A549 (cell line): ENCODE measurements at regions not wholly inside any gene's neighbourhood (a gene's known extent, or its start where the extent isn't known, plus 50 kb on each side); places are given as distances from the start of the nearest gene placed in this dataset.
A peak's percentile ranks its signal among the peaks of the same experiment; 100 is the strongest.

Experiments used
- ATAC-seq, 2 experiments: fragments of 200-7000 bp in 1 of 2; fragments of >200 bp in 1 of 2; cut with Nextera tagmentation in 1 of 2; cut with Tn5 transposase in 1 of 2; 3 replicates each; pipeline versions ENCODE4 v1.8.0 to v1.9.1; 2018 to 2020; ENCODE audit warnings: mild to moderate bottlenecking in 1 of 2, moderate library complexity in 1 of 2
- CTCF ChIA-PET: fragments of 300-600 bp; sonication (Branson Sonifier 250); formaldehyde crosslinking; extraction: SDS; loops from one replicate; lab custom pipeline; 2021; ENCODE audit warnings: antibody characterized with exemption, inconsistent platforms; lab: Yijun Ruan, JAX
- POLR2A ChIA-PET: fragments of 350-600 bp; formaldehyde crosslinking; extraction: SDS; loops from one replicate; lab custom pipeline; 2021; ENCODE audit warnings: antibody characterized with exemption, inconsistent platforms; lab: Yijun Ruan, JAX
- DNase-seq, 2 experiments: peaks; one replicate each; pipeline versions ENCODE4 v3.0.0 to v3.0.0-alpha.2; 2011 to 2016; ENCODE audit warnings: low read depth in 1 of 2, low spot score in 1 of 2
- FAIRE-seq: peaks from 2 replicates; lab custom pipeline; 2011; peaks lifted over from hg19 to GRCh38; lab: Jason Lieb, UNC
- H3K27ac ChIP-seq, 2 experiments: fragments of >200 bp; sonication (Bioruptor Twin); formaldehyde crosslinking; 3 replicates each; pipeline ENCODE4 v1.5.1; 2016 to 2017
- H3K4me1 ChIP-seq: fragments of >200 bp; sonication (Bioruptor Twin); formaldehyde crosslinking; 3 replicates; pipeline ENCODE4 v1.6.1; 2016
- H3K4me2 ChIP-seq: fragments of >200 bp; sonication (Bioruptor Twin); formaldehyde crosslinking; 3 replicates; pipeline ENCODE4 v1.6.1; 2016
- H3K4me3 ChIP-seq: fragments of >200 bp; sonication (Bioruptor Twin); formaldehyde crosslinking; 3 replicates; pipeline ENCODE4 v1.5.1; 2016
- H3K9me3 ChIP-seq: fragments of >200 bp; sonication (Bioruptor Twin); formaldehyde crosslinking; 3 replicates; pipeline ENCODE4 v1.6.1; 2016
- BHLHE40 ChIP-seq: IDR thresholded peaks from 2 replicates; pipeline ENCODE4 v1.6.1; 2012; ENCODE audit warnings: low read depth, low read length, inconsistent platforms
- CHD2 ChIP-seq: fragments of 150-350 bp; IDR thresholded peaks from 2 replicates; pipeline ENCODE4 v1.6.1; 2014; ENCODE audit warnings: low read length; ENCODE audit not compliant: partially characterized antibody
- EHF ChIP-seq: fragments of 250-450 bp; sonication (Bioruptor Pico); IDR thresholded peaks from 2 replicates; pipeline ENCODE4 v1.5.0; 2020; ENCODE audit warnings: mild to moderate bottlenecking
- EP300 ChIP-seq, 2 experiments: fragments of >200 bp; sonication (Bioruptor Twin); formaldehyde crosslinking; IDR thresholded peaks; 2 replicates in 1 of 2; 3 replicates in 1 of 2; pipeline ENCODE4 v1.6.1; 2016 to 2017
- FOSL2 ChIP-seq, 2 experiments: fragments of 450-650 bp in 1 of 2; fragments of >200 bp in 1 of 2; sonication (Bioruptor Twin) in 1 of 2; formaldehyde crosslinking; IDR thresholded peaks; 2 replicates each; pipeline versions ENCODE4 v1.5.0 to v1.6.1; 2016 to 2020; ENCODE audit warnings: mild to moderate bottlenecking in 1 of 2, moderate library complexity in 1 of 2
- JUNB ChIP-seq: fragments of >200 bp; sonication (Bioruptor Twin); formaldehyde crosslinking; IDR thresholded peaks from 2 replicates; pipeline ENCODE4 v1.6.1; 2016
- NPAS2 ChIP-seq: fragments of 250-450 bp; sonication (Bioruptor Pico); IDR thresholded peaks from 2 replicates; pipeline ENCODE4 v1.8.0; 2022; ENCODE audit warnings: mild to moderate bottlenecking, moderate library complexity, borderline replicate concordance
- RAD21 ChIP-seq, 2 experiments: fragments of >200 bp in 1 of 2; sonication (Bioruptor Twin) in 1 of 2; formaldehyde crosslinking in 1 of 2; IDR thresholded peaks in 1 of 2; conservative IDR thresholded peaks in 1 of 2; 2 replicates in 1 of 2; 3 replicates in 1 of 2; pipeline ENCODE4 v1.6.1; 2012 to 2018; ENCODE audit warnings: inconsistent platforms in 1 of 2
- SMC3 ChIP-seq: fragments of >200 bp; sonication (Bioruptor Twin); formaldehyde crosslinking; IDR thresholded peaks from 3 replicates; pipeline ENCODE4 v1.6.1; 2018; ENCODE audit warnings: inconsistent platforms
- ZFP36 ChIP-seq: fragments of 450-650 bp; IDR thresholded peaks from 2 replicates; pipeline ENCODE4 v1.6.1; 2014; ENCODE audit warnings: borderline replicate concordance; ENCODE audit not compliant: partially characterized antibody
- ZNF302 ChIP-seq: fragments of 250-450 bp; sonication (Bioruptor Pico); IDR thresholded peaks from 2 replicates; pipeline ENCODE4 v1.9.0; 2021; ENCODE audit warnings: inconsistent platforms, mild to moderate bottlenecking, moderate library complexity
- WGBS: methylation state at CpG from one replicate; pipeline ENCODE4 v1.1.6; 2017; ENCODE audit errors: missing lambda C conversion rate; 5-methylcytosine and 5-hydroxymethylcytosine counted together
- TF ChIP-seq, protein P1 (sequence below): IDR thresholded peaks from 2 replicates; pipeline ENCODE4 v1.6.1; 2012; ENCODE audit warnings: low read depth, borderline replicate concordance
- TF ChIP-seq, protein P2 (sequence below): fragments of 250-450 bp; sonication (Bioruptor Pico); IDR thresholded peaks from 2 replicates; pipeline ENCODE4 v1.5.0; 2020; ENCODE audit warnings: low read depth, mild to moderate bottlenecking, moderate library complexity
- TF ChIP-seq, protein P3 (sequence below): fragments of 200-600 bp; sonication (generic); IDR thresholded peaks from 2 replicates; pipeline ENCODE4 v1.6.1; 2016; ENCODE audit warnings: antibody characterized with exemption, mild to moderate bottlenecking, moderate library complexity
- TF ChIP-seq, protein P4 (sequence below): IDR thresholded peaks from 2 replicates; pipeline ENCODE4 v1.6.1; 2012
- TF ChIP-seq, protein P5 (sequence below): fragments of >200 bp; sonication (Bioruptor Twin); formaldehyde crosslinking; IDR thresholded peaks from 3 replicates; pipeline ENCODE4 v1.5.1; 2016

DNA sequence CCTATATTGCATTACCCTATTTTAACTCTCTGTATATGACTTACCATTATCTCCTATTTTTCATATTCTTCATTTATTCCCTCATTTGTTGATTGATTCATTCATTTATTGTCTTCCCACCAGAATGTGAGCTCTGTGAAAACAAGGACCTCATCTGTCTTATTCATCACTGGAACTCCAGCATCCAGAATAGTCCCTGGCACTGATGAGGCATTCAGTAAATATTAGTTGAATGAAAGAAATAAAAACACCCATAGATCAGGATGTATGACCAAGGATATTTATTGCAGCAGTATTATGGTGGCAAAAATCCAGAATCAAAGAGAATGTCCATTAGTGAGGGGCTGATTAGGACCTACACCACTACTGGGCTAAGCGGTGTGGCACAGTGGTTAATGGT is 164.9 kb downstream of the SPRY1 start:
- Histone ChIP-seq H3K4me3 (no peak overlapping the region), H3K4me2 (no peak overlapping the region), H3K27ac (no peak overlapping the region), H3K4me1 (peaks cover 34% of the 10 kb centered on the region), H3K9me3 (no peaks in the 10 kb centered on the region)
- no peak for FAIRE-seq
- ATAC-seq = no peak
- TF ChIP-seq EHF (CRISPR knock-in tag) (no peak), ZNF302 (CRISPR knock-in tag) (no peak), EP300 (IDR thresholded peaks at IDR 0.05) (no peak), JUNB (no peak), ZFP36 (no peak), BHLHE40 (no peak), FOSL2 (IDR thresholded peaks at IDR 0.05) (no peak), FOSL2 (CRISPR knock-in tag; IDR thresholded peaks at IDR 0.05) (no peak), CHD2 (no peak)
- TF ChIP-seq, protein P1, sequence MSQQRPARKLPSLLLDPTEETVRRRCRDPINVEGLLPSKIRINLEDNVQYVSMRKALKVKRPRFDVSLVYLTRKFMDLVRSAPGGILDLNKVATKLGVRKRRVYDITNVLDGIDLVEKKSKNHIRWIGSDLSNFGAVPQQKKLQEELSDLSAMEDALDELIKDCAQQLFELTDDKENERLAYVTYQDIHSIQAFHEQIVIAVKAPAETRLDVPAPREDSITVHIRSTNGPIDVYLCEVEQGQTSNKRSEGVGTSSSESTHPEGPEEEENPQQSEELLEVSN = no peak
- TF ChIP-seq, protein P2, sequence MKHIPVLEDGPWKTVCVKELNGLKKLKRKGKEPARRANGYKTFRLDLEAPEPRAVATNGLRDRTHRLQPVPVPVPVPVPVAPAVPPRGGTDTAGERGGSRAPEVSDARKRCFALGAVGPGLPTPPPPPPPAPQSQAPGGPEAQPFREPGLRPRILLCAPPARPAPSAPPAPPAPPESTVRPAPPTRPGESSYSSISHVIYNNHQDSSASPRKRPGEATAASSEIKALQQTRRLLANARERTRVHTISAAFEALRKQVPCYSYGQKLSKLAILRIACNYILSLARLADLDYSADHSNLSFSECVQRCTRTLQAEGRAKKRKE (CRISPR knock-in tag) = no peak
- 42% methylated on average over 1 of the region's 1 CpG for WGBS
- ChIA-PET CTCF (no interaction called here), POLR2A (no interaction called here)
- no peak for DNase-seq

DNA sequence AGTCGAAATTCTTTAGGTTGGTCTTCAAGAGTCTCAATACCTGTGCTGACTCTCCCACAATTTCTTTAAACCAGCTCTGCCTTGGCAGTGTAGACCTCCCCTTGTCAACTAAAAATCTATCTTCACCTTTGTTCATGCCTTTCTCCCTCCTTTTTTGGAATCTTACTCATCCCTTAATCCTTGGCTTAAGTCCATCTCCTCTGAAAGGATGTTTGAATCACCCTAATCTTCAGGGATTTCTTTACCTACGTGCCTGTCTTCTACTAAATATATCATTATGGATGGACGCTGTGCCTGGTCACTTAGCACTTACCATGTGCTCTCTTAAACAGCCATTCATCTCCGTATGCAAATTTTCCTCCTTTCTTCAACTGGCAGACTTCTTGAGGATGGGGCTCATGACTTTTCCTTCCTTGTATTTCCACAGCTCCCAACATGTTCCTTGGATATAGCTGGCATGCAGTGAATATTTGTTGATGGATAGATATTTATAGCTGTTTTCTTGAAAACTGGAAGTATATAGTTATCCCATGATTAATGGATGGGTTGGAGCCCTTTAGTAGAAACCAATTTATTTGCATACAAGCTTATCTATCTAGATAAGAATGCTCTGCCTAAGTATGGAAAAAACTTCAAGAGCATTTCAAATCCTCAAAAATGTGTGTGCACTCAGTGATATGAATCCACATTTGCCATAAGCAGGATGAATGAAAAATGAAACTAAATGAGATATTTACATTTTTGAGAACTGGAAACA is 166.6 kb downstream of the SPRY1 start:
- CTCF ChIA-PET = interaction anchor here (1.5 to 3.9 kb wide), 3 partner anchors 8 to 99 kb away, joined by 3 to 17 read pairs (median 16); no protein-coding TSS in a partner anchor
- 48% methylated on average over 4 of the region's 4 CpGs for WGBS
- no peak for TF ChIP-seq NPAS2 (CRISPR knock-in tag)
- TF ChIP-seq, protein P3, sequence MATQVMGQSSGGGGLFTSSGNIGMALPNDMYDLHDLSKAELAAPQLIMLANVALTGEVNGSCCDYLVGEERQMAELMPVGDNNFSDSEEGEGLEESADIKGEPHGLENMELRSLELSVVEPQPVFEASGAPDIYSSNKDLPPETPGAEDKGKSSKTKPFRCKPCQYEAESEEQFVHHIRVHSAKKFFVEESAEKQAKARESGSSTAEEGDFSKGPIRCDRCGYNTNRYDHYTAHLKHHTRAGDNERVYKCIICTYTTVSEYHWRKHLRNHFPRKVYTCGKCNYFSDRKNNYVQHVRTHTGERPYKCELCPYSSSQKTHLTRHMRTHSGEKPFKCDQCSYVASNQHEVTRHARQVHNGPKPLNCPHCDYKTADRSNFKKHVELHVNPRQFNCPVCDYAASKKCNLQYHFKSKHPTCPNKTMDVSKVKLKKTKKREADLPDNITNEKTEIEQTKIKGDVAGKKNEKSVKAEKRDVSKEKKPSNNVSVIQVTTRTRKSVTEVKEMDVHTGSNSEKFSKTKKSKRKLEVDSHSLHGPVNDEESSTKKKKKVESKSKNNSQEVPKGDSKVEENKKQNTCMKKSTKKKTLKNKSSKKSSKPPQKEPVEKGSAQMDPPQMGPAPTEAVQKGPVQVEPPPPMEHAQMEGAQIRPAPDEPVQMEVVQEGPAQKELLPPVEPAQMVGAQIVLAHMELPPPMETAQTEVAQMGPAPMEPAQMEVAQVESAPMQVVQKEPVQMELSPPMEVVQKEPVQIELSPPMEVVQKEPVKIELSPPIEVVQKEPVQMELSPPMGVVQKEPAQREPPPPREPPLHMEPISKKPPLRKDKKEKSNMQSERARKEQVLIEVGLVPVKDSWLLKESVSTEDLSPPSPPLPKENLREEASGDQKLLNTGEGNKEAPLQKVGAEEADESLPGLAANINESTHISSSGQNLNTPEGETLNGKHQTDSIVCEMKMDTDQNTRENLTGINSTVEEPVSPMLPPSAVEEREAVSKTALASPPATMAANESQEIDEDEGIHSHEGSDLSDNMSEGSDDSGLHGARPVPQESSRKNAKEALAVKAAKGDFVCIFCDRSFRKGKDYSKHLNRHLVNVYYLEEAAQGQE = no peak
- no peak for TF ChIP-seq EP300 (IDR thresholded peaks at IDR 0.05)
- no peak for TF ChIP-seq BHLHE40
- TF ChIP-seq, protein P4, sequence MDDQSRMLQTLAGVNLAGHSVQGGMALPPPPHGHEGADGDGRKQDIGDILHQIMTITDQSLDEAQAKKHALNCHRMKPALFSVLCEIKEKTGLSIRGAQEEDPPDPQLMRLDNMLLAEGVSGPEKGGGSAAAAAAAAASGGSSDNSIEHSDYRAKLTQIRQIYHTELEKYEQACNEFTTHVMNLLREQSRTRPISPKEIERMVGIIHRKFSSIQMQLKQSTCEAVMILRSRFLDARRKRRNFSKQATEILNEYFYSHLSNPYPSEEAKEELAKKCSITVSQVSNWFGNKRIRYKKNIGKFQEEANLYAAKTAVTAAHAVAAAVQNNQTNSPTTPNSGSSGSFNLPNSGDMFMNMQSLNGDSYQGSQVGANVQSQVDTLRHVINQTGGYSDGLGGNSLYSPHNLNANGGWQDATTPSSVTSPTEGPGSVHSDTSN = no peak
- POLR2A ChIA-PET = no interaction called here
- no peaks in the 10 kb centered on the region; the same call in 2 of the 3 replicates for H3K9me3 ChIP-seq
- no peak for ATAC-seq
- peak overlapping the region; percentile 12; the same call in 1 of the 3 replicates for H3K4me2 ChIP-seq
- H3K4me3 ChIP-seq = no peak overlapping the region
- DNase-seq = no peak
- FAIRE-seq = no peak
- peaks cover 31% of the 10 kb centered on the region for H3K4me1 ChIP-seq
- H3K27ac ChIP-seq = no peak overlapping the region

DNA sequence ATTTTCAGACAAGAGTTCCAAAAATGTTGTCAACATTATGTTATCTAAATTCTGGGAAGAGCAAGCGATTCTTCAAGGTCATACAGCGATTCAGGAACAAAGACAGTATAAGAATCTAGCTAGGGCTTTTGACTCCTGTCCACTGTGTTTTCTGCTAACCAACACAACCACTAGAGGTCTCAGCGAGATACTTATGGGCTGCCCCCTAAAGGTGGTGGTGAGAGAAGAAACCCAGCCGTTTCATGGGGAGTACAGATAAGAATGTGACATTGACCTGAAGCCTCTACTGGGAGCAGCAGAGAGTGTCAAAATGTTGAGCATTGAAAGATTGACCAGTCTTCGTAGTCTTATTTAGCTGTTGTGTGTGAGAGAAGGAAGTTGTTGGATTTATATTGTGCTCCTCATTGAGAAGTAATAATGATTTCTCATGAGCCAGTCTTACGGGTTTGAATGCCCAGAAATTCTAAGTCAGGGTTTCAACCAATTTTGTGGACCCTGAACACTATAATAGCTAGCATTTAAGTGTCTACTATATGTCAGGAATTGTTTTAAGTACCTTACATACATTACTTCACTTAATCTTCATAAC is 168.3 kb downstream of the SPRY1 start:
- Histone ChIP-seq H3K9me3 (no peaks in the 10 kb centered on the region; the same call in 2 of the 3 replicates), H3K4me1 (peaks cover 20% of the 10 kb centered on the region), H3K4me2 (no peak overlapping the region), H3K27ac (no peak overlapping the region), H3K4me3 (no peak overlapping the region)
- TF ChIP-seq RAD21 (conservative IDR thresholded peaks at IDR 0.05 in 1 of 2, IDR thresholded peaks at IDR 0.05 in 1 of 2) (peak; percentile 68 to 76), SMC3 (peak; percentile 83)
- TF ChIP-seq, protein P4 = no peak
- TF ChIP-seq, protein P5, sequence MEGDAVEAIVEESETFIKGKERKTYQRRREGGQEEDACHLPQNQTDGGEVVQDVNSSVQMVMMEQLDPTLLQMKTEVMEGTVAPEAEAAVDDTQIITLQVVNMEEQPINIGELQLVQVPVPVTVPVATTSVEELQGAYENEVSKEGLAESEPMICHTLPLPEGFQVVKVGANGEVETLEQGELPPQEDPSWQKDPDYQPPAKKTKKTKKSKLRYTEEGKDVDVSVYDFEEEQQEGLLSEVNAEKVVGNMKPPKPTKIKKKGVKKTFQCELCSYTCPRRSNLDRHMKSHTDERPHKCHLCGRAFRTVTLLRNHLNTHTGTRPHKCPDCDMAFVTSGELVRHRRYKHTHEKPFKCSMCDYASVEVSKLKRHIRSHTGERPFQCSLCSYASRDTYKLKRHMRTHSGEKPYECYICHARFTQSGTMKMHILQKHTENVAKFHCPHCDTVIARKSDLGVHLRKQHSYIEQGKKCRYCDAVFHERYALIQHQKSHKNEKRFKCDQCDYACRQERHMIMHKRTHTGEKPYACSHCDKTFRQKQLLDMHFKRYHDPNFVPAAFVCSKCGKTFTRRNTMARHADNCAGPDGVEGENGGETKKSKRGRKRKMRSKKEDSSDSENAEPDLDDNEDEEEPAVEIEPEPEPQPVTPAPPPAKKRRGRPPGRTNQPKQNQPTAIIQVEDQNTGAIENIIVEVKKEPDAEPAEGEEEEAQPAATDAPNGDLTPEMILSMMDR = peak; percentile 85
- ChIA-PET POLR2A (no interaction called here), CTCF (interaction anchor here (0.6 to 3.9 kb wide), 27 partner anchors 9 to 774 kb away, joined by 3 to 17 read pairs (median 4); no protein-coding TSS in a partner anchor)
- ATAC-seq (peak; percentile 100), DNase-seq (peak; percentile 74 to 81), FAIRE-seq (no peak)
- 21% methylated on average over 6 of the region's 6 CpGs for WGBS
